BJ (cell line): ENCODE measurements at regions not wholly inside any gene's neighbourhood (a gene's known extent, or its start where the extent isn't known, plus 50 kb on each side); places are given as distances from the start of the nearest gene placed in this dataset.

ENCODE experiments used
- CTCF ChIA-PET: fragments of 350-600 bp; formaldehyde crosslinking; extraction: SDS; loops from one replicate; lab custom pipeline; 2021; ENCODE audit warnings: antibody characterized with exemption, inconsistent platforms; lab: Yijun Ruan, JAX
- POLR2A ChIA-PET: fragments of 300-600 bp; sonication (Branson Sonifier 250); formaldehyde crosslinking; extraction: SDS; loops from one replicate; lab custom pipeline; 2021; ENCODE audit warnings: antibody characterized with exemption; lab: Charles Lee
- DNase-seq: peaks from one replicate; pipeline ENCODE4 v3.0.0-alpha.2; 2011; ENCODE audit warnings: low read depth
- H3K27me3 ChIP-seq: 2 replicates; pipeline ENCODE4 v1.6.0; 2011; ENCODE audit warnings: low read length; ENCODE audit not compliant: control insufficient read depth, insufficient read depth
- H3K36me3 ChIP-seq: 2 replicates; pipeline ENCODE4 v1.5.1; 2011; ENCODE audit warnings: low read length; ENCODE audit not compliant: control insufficient read depth, insufficient read depth
- H3K4me3 ChIP-seq: 2 replicates; pipeline ENCODE4 v1.5.1; 2011; ENCODE audit warnings: low read depth, mild to moderate bottlenecking, control low read depth, low read length
- CTCF ChIP-seq: IDR thresholded peaks from 2 replicates; pipeline ENCODE4 v1.5.1; 2011; ENCODE audit warnings: low read depth, mild to moderate bottlenecking, control low read depth, inconsistent platforms, low read length, moderate library complexity; ENCODE audit not compliant: insufficient read depth

DNA sequence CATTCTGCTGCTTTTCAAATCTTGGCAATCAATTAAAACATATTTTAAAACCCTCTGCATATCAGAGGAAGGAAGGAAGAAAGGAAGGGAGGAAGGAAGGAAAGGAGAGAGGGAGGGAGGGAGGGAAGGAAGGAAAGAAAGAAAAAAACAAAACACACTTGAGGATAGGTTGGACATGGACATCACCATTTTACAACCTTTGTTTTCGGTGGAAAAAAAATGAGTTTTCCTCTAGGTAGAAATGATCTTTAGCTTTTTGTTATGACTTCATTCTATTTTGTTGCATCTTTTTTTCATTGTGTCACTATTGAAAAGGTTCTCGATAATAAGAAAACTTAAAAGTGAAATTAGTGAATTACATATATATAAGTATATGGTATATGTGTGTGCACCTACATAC, 522.9 kb downstream of the NOVA1 start:
- POLR2A ChIA-PET, result no interaction called here
- CTCF ChIA-PET, result no interaction called here
- Histone ChIP-seq H3K36me3 (no peaks in the 10 kb centered on the region), H3K4me3 (no peak overlapping the region), H3K27me3 (no peaks in the 10 kb centered on the region)
- no peak for TF ChIP-seq CTCF
- no peak for DNase-seq

- no peaks in the 10 kb centered on the region for H3K36me3 ChIP-seq
- no peak for DNase-seq
- no peaks in the 10 kb centered on the region for H3K27me3 ChIP-seq
- TF ChIP-seq CTCF, result no peak
- CTCF ChIA-PET, result interaction anchor here (0.6 kb wide), 1 partner anchor 63 kb away, joined by 3 read pairs; no protein-coding TSS in a partner anchor
- no peak overlapping the region for H3K4me3 ChIP-seq
- POLR2A ChIA-PET, result no interaction called here
These were observed 527.4 kb downstream of the NOVA1 start for GRCh38 chr14:26070443-26070842.

- CTCF ChIA-PET, result no interaction called here
- no peaks in the 10 kb centered on the region for H3K36me3 ChIP-seq
- no peak for TF ChIP-seq CTCF
- POLR2A ChIA-PET, result no interaction called here
- no peaks in the 10 kb centered on the region for H3K27me3 ChIP-seq
- DNase-seq, result no peak
- no peak overlapping the region for H3K4me3 ChIP-seq
These were observed 529.9 kb downstream of the NOVA1 start for GRCh38 chr14:26067786-26068459.

GRCh38 chr14:26067341-26067740, 530.5 kb downstream of the NOVA1 start:
- Histone ChIP-seq H3K27me3 (no peaks in the 10 kb centered on the region), H3K4me3 (no peak overlapping the region), H3K36me3 (no peaks in the 10 kb centered on the region)
- POLR2A ChIA-PET, result no interaction called here
- CTCF ChIA-PET, result no interaction called here
- DNase-seq, result no peak
- no peak for TF ChIP-seq CTCF

DNA sequence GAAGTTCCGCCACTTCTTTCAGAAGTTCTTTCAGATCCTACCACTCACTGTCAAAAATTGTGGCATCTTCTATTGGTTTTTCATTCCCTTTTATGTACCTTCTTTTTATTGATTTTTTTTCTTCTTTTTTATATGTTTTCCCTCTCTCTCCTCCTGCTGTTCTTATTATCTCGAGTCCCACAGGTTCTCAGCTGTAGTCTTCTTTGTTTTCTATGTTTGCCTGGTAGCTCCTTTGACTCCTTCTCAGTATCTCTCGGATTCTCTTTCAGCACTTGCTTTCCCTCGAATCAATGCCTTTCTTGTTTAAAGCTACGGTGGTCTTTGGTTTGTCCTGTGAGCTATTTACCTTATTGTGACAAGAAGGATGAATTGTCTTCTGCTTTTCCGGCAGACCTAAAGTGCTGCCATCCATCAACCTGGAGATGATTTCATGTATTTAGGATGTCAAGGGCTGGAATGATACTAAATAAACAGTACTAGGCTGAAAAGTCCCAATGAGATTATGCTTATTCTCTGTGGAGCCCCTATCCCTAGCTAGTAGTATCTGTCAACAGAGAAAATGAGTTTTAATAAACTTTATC, 541.7 kb downstream of the NOVA1 start:
- TF ChIP-seq CTCF, result no peak
- H3K4me3 ChIP-seq, result no peak overlapping the region
- ChIA-PET CTCF (interaction anchor here (0.7 kb wide), 1 partner anchor 231 kb away, joined by 4 read pairs; no protein-coding TSS in a partner anchor), POLR2A (no interaction called here)
- H3K36me3 ChIP-seq, result no peaks in the 10 kb centered on the region
- no peak for DNase-seq
- no peaks in the 10 kb centered on the region for H3K27me3 ChIP-seq
